Right renal cortex interstitium (tissue), 3 donors: ENCODE measurements at regions not wholly inside any gene's neighbourhood (a gene's known extent, or its start where the extent isn't known, plus 50 kb on each side); places are given as distances from the start of the nearest gene placed in this dataset.

Experiments
- DNase-seq, 3 donors: peaks; one replicate each; pipeline ENCODE4 v3.0.0-alpha.2; 2013; ENCODE audit warnings: low read depth in 3 of 3, low spot score in 2 of 3

- DNase-seq = no peak
These were observed 403.0 kb upstream of the RBMS3 start for GRCh38 chr3:28877912-28878311.

- DNase-seq = no peak
These were observed 390.5 kb upstream of the RBMS3 start for GRCh38 chr3:28890373-28890772.

GRCh38 chr3:28891485-28891884 lies 389.4 kb upstream of the RBMS3 start:
- DNase-seq = no peak

GRCh38 chr3:28900301-28900700 lies 380.6 kb upstream of the RBMS3 start:
- no peak for DNase-seq

- no peak for DNase-seq
These were observed 379.9 kb upstream of the RBMS3 start for GRCh38 chr3:28901018-28901417.

GRCh38 chr3:28903171-28903601 lies 377.7 kb upstream of the RBMS3 start:
- DNase-seq = no peak

GRCh38 chr3:28905798-28906197 lies 375.1 kb upstream of the RBMS3 start:
- no peak for DNase-seq

- DNase-seq = no peak
These were observed 374.1 kb upstream of the RBMS3 start for GRCh38 chr3:28906561-28907310.

- no peak for DNase-seq
These were observed 373.3 kb upstream of the RBMS3 start for GRCh38 chr3:28907616-28908015.

GRCh38 chr3:28912120-28912885 lies 368.6 kb upstream of the RBMS3 start:
- no peak for DNase-seq

GRCh38 chr3:28915741-28916500 lies 364.9 kb upstream of the RBMS3 start:
- peak in 1 of 3 donors; percentile 12 for DNase-seq

GRCh38 chr3:28916713-28917499 lies 364.0 kb upstream of the RBMS3 start:
- peak; percentile 31 to 39 (median 36) for DNase-seq

GRCh38 chr3:28917895-28918475 lies 362.9 kb upstream of the RBMS3 start:
- DNase-seq = no peak

- DNase-seq = no peak
These were observed 358.5 kb upstream of the RBMS3 start for GRCh38 chr3:28922376-28922775.

- no peak for DNase-seq
These were observed 356.9 kb upstream of the RBMS3 start for GRCh38 chr3:28923994-28924393.

- DNase-seq = no peak
These were observed 356.0 kb upstream of the RBMS3 start for GRCh38 chr3:28924744-28925360.

GRCh38 chr3:28933337-28933736 lies 347.5 kb upstream of the RBMS3 start:
- no peak for DNase-seq

GRCh38 chr3:28934126-28934813 lies 346.6 kb upstream of the RBMS3 start:
- DNase-seq = no peak

- DNase-seq = no peak
These were observed 345.7 kb upstream of the RBMS3 start for GRCh38 chr3:28935146-28935545.
